IMR-90 (cell line): ENCODE measurements at regions not wholly inside any gene's neighbourhood (a gene's known extent, or its start where the extent isn't known, plus 50 kb on each side); places are given as distances from the start of the nearest gene placed in this dataset.

Source experiments
- CHD1 ChIP-seq: IDR thresholded peaks from 2 replicates; pipeline ENCODE4 v1.6.1; 2012; ENCODE audit warnings: low read depth, low read length, improper control_type of control experiment
- CTCF ChIP-seq: conservative IDR thresholded peaks from 2 replicates; pipeline ENCODE4 v1.5.1; 2012; ENCODE audit warnings: mild to moderate bottlenecking, low read depth, low read length, improper control_type of control experiment
- ELK1 ChIP-seq: fragments of 150-350 bp; IDR thresholded peaks from 2 replicates; pipeline ENCODE4 v1.6.1; 2016; ENCODE audit warnings: low read depth, mild to moderate bottlenecking, low read length, moderate library complexity, borderline replicate concordance
- MAFK ChIP-seq: IDR thresholded peaks from 2 replicates; pipeline ENCODE4 v1.6.1; 2012; ENCODE audit warnings: low read depth, low read length, improper control_type of control experiment
- MXI1 ChIP-seq: IDR thresholded peaks from 2 replicates; pipeline ENCODE4 v1.6.1; 2012; ENCODE audit warnings: low read depth, mild to moderate bottlenecking, low read length, moderate library complexity, borderline replicate concordance
- POLR2A ChIP-seq: IDR thresholded peaks from 2 replicates; pipeline ENCODE4 v1.6.1; 2012; ENCODE audit warnings: mild to moderate bottlenecking, low read depth, low read length
- RCOR1 ChIP-seq: IDR thresholded peaks from 2 replicates; pipeline ENCODE4 v1.6.1; 2012; ENCODE audit warnings: mild to moderate bottlenecking, low read length, improper control_type of control experiment; ENCODE audit not compliant: insufficient replicate concordance
- SMC3 ChIP-seq: fragments of 150-350 bp; IDR thresholded peaks from 2 replicates; pipeline ENCODE4 v1.6.1; 2016; ENCODE audit warnings: low read depth, mild to moderate bottlenecking, antibody characterized with exemption, low read length, moderate library complexity
- USF2 ChIP-seq: fragments of 150-350 bp; IDR thresholded peaks from 2 replicates; pipeline ENCODE4 v1.6.1; 2017; ENCODE audit warnings: mild to moderate bottlenecking, antibody characterized with exemption, low read length, low read depth

DNA sequence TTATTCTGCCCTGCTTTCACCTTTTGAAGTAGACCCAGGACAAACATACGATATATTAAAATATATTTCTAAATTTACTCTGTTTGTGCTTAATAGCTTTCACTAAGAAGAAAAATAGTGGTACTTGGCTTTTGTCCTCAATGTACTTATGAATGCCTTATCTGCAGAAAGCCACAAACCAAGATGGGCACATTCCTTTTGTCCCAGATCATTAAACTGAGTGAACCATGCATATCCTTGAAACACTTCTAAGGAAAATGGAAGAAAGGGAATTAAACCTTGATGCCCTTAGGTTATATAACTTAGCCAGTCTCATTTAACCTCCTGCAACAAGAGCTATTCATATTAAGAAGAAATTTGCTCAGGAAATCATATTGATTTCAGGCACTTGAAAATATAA lies 553.8 kb upstream of the CDH9 start:
- TF ChIP-seq CTCF (no peak), MXI1 (no peak), ELK1 (no peak), MAFK (no peak), POLR2A (no peak), SMC3 (no peak), RCOR1 (no peak), USF2 (no peak), CHD1 (no peak)
